Heart left ventricle (tissue), 16 donors: ENCODE measurements at regions not wholly inside any gene's neighbourhood (a gene's known extent, or its start where the extent isn't known, plus 50 kb on each side); places are given as distances from the start of the nearest gene placed in this dataset.

Source experiments
- ATAC-seq, 4 donors: fragments of 200-7000 bp; cut with Tn5 transposase; one replicate each; pipeline ENCODE4 v1.9.1; 2020 to 2022; ENCODE audit warnings: moderate library complexity in 4 of 4, mild to moderate bottlenecking in 3 of 4, moderate number of reproducible peaks in 1 of 4
- DNase-seq, 5 donors: peaks; one replicate each; pipeline ENCODE4 v3.0.0-alpha.2; 2020
- H3K27ac ChIP-seq, 12 donors: fragments of 200-600 bp; sonication (generic) in 4 of 12; one replicate each; pipeline versions ENCODE4 v1.5.0 to v1.8.0; 2016 to 2022; ENCODE audit warnings: mild to moderate bottlenecking in 2 of 12
- H3K27me3 ChIP-seq, 9 donors: fragments of 200-600 bp; sonication (generic) in 2 of 9; one replicate each; pipeline versions ENCODE4 v1.5.1 to v1.8.0; 2016 to 2022; ENCODE audit warnings: mild to moderate bottlenecking in 3 of 9
- H3K36me3 ChIP-seq, 9 donors: fragments of 200-600 bp; sonication (generic) in 2 of 9; one replicate each; pipeline versions ENCODE4 v1.5.0 to v1.8.0; 2018 to 2022; ENCODE audit warnings: mild to moderate bottlenecking in 2 of 9
- H3K4me1 ChIP-seq, 12 donors: fragments of 200-600 bp; sonication (generic) in 4 of 12; one replicate each; pipeline versions ENCODE4 v1.5.0 to v1.8.0; 2016 to 2022; ENCODE audit warnings: mild to moderate bottlenecking in 3 of 12
- H3K4me3 ChIP-seq, 12 donors: fragments of 200-600 bp; sonication (generic) in 4 of 12; one replicate each; pipeline versions ENCODE4 v1.5.0 to v1.8.0; 2017 to 2022; ENCODE audit warnings: mild to moderate bottlenecking in 9 of 12, moderate library complexity in 4 of 12
- H3K9me3 ChIP-seq, 12 donors: fragments of 200-600 bp; sonication (generic) in 4 of 12; one replicate each; pipeline versions ENCODE4 v1.5.0 to v1.8.0; 2016 to 2022; ENCODE audit warnings: mild to moderate bottlenecking in 1 of 12
- CTCF ChIP-seq, 12 donors: fragments of 200-600 bp; sonication (generic) in 4 of 12; IDR thresholded peaks; one replicate each; pipeline versions ENCODE4 v1.5.0 to v1.8.0; 2018 to 2022; ENCODE audit warnings: antibody characterized with exemption in 12 of 12, mild to moderate bottlenecking in 5 of 12
- POLR2A ChIP-seq, 2 donors: fragments of 450-650 bp; IDR thresholded peaks; one replicate each; pipeline ENCODE4 v1.6.1; 2017; ENCODE audit warnings: antibody characterized with exemption in 2 of 2, mild to moderate bottlenecking in 2 of 2, moderate library complexity in 2 of 2
- WGBS, 4 donors: extraction: QIAGEN DNeasy Blood & Tissue Kit in 2 of 4; methylation state at CpG; one replicate each; pipeline versions ENCODE4 v1.1.5 to v1.1.7; 2013 to 2018; 5-methylcytosine and 5-hydroxymethylcytosine counted together
- intact Hi-C, 10 donors: fragments of 100-400 bp; cut with DNase I; formaldehyde crosslinking; loops; one replicate each; pipeline versions ENCODE4 v1.11.1 to v1.14.2; 2022
- donor health status: ischemic (EF 13 %, LVEDD 7.1; RV severe dilation, severe dysfunction).
- donor health status: healthy with polysubstance abuse.
- donor health status: DM: no; HTN: yes; CAD: no.
- donor health status: DM: no; HTN: no; CAD: no.
- donor health status: ischemic (EF 25% LVEDD 6.9; RV normal size, moderate dysfunction).
- donor health status: ischemic (EF 25% LVEDD 5.7; RV mildly dilated, moderate dysfunction).
- donor health status: healthy.
- donor health status: DM: yes; HTN: yes; CAD: no.
- donor health status: ischemic (EF 35%, LVEDD 5.7; RV mildly dilated, moderate dysfunction).
- donor health status: nonischemic (EF 11% LVEDD 7.7; RV severe dilation, severe dysfunction).
- donor health status: DM: yes; HTN: yes; CAD: no.
- donor health status: PGD.
- donor health status: ischemic (EF 29% LVEDD 5.4; RV normal size, mild dysfunction).
- donor health status: nonischemic (EF 23%, LVEDD 6.1; RV moderate dilation, normal function).

- WGBS, 4 donors, result 56 to 67% (median 64%) methylated on average over 9 of the region's 9 CpGs
- no peak overlapping the region for H3K4me3 ChIP-seq
- TF ChIP-seq POLR2A (IDR thresholded peaks at IDR 0.05) (no peak), CTCF (IDR thresholded peaks at IDR 0.05) (no peak)
- H3K9me3 ChIP-seq, result peaks cover 0 to 11% (median 0%) of the 10 kb centered on the region in 12 donors
- no peak overlapping the region for H3K27ac ChIP-seq
- no peaks in the 10 kb centered on the region for H3K4me1 ChIP-seq
- ATAC-seq (no peak), DNase-seq (no peak)
- H3K27me3 ChIP-seq, result no peaks in the 10 kb centered on the region
- H3K36me3 ChIP-seq, result no peaks in the 10 kb centered on the region
- intact Hi-C loops, result no loop called here
Measured at GRCh38 chr1:188986745-188987417, 1490.8 kb downstream of the BRINP3 start.

GRCh38 chr1:188988589-188988988 is 1489.1 kb downstream of the BRINP3 start:
- WGBS, 4 donors, result 65 to 75% (median 72%) methylated on average over 3 of the region's 3 CpGs
- Histone ChIP-seq H3K36me3 (no peaks in the 10 kb centered on the region), H3K27ac (no peak overlapping the region), H3K27me3 (no peaks in the 10 kb centered on the region), H3K9me3 (peaks cover 0 to 8% (median 0%) of the 10 kb centered on the region in 12 donors), H3K4me1 (no peaks in the 10 kb centered on the region), H3K4me3 (no peak overlapping the region)
- TF ChIP-seq POLR2A (IDR thresholded peaks at IDR 0.05), result no peak
- no peak for TF ChIP-seq CTCF (IDR thresholded peaks at IDR 0.05)
- no peak for DNase-seq
- intact Hi-C loops, result no loop called here
- no peak for ATAC-seq

GRCh38 chr1:188991221-188991930 is 1486.3 kb downstream of the BRINP3 start:
- Histone ChIP-seq H3K27me3 (no peaks in the 10 kb centered on the region), H3K27ac (no peak overlapping the region), H3K36me3 (no peaks in the 10 kb centered on the region), H3K4me1 (no peaks in the 10 kb centered on the region), H3K4me3 (no peak overlapping the region), H3K9me3 (no peaks in the 10 kb centered on the region)
- ATAC-seq (no peak), DNase-seq (no peak)
- TF ChIP-seq POLR2A (IDR thresholded peaks at IDR 0.05) (no peak), CTCF (IDR thresholded peaks at IDR 0.05) (no peak)
- intact Hi-C loops, result no loop called here
- 68 to 74% (median 70%) methylated on average over 2 of the region's 2 CpGs for WGBS, 4 donors

GRCh38 chr1:189007824-189008223 is 1469.8 kb downstream of the BRINP3 start:
- ATAC-seq, result no peak
- no peaks in the 10 kb centered on the region for H3K27me3 ChIP-seq
- no peak overlapping the region for H3K27ac ChIP-seq
- no peak for DNase-seq
- no peak overlapping the region for H3K4me3 ChIP-seq
- no peaks in the 10 kb centered on the region for H3K4me1 ChIP-seq
- WGBS, 4 donors, result 46 to 57% (median 51%) methylated on average over 3 of the region's 3 CpGs
- intact Hi-C loops, result no loop called here
- H3K36me3 ChIP-seq, result no peaks in the 10 kb centered on the region
- TF ChIP-seq CTCF (IDR thresholded peaks at IDR 0.05), result no peak
- no peak for TF ChIP-seq POLR2A (IDR thresholded peaks at IDR 0.05)
- H3K9me3 ChIP-seq, result no peaks in the 10 kb centered on the region
